Left ventricle myocardium inferior (tissue), 1 donor: ENCODE measurements at regions not wholly inside any gene's neighbourhood (a gene's known extent, or its start where the extent isn't known, plus 50 kb on each side); places are given as distances from the start of the nearest gene placed in this dataset.

Experiments
- DNase-seq: peaks from one replicate; pipeline ENCODE4 v3.0.0-alpha.2; 2020
- H3K27ac ChIP-seq: fragments of 200-600 bp; replicated peaks from 2 replicates; pipeline ENCODE4 v1.8.0; 2021
- H3K27me3 ChIP-seq: fragments of 200-600 bp; 2 replicates; pipeline ENCODE4 v1.8.0; 2021; ENCODE audit warnings: low read depth
- H3K36me3 ChIP-seq: fragments of 200-600 bp; 2 replicates; pipeline ENCODE4 v1.8.0; 2021
- H3K4me1 ChIP-seq: fragments of 200-600 bp; 2 replicates; pipeline ENCODE4 v1.8.0; 2021
- H3K4me3 ChIP-seq: fragments of 200-600 bp; 2 replicates; pipeline ENCODE4 v1.8.0; 2021; ENCODE audit warnings: mild to moderate bottlenecking, moderate library complexity
- H3K9me3 ChIP-seq: fragments of 200-600 bp; replicated peaks from 2 replicates; pipeline ENCODE4 v1.8.0; 2021
- CTCF ChIP-seq: fragments of 200-600 bp; IDR thresholded peaks from 2 replicates; pipeline ENCODE4 v1.8.0; 2021; ENCODE audit warnings: antibody characterized with exemption, mild to moderate bottlenecking, borderline replicate concordance
- intact Hi-C: fragments of 100-400 bp; cut with micrococcal nuclease; formaldehyde crosslinking; loops from one replicate; pipeline ENCODE4 v1.11.0; 2022
- donor health status: DM: no; HTN: yes; CAD: no; lungs with severe emphysema.

- Histone ChIP-seq H3K27me3 (peaks cover 11% of the 10 kb centered on the region), H3K4me3 (no peak overlapping the region), H3K27ac (no peak overlapping the region), H3K4me1 (no peaks in the 10 kb centered on the region), H3K36me3 (no peaks in the 10 kb centered on the region), H3K9me3 (no peaks in the 10 kb centered on the region)
- DNase-seq, result no peak
- no peak for TF ChIP-seq CTCF
- intact Hi-C loops, result no loop called here
These were observed 388.0 kb upstream of the IRX2 start for GRCh38 chr5:3139499-3139931.

GRCh38 chr5:3131161-3131560 is 379.7 kb upstream of the IRX2 start:
- H3K4me3 ChIP-seq, result no peak overlapping the region
- H3K9me3 ChIP-seq, result no peaks in the 10 kb centered on the region
- no peaks in the 10 kb centered on the region for H3K4me1 ChIP-seq
- H3K36me3 ChIP-seq, result no peaks in the 10 kb centered on the region
- DNase-seq, result no peak
- TF ChIP-seq CTCF, result no peak
- peaks cover 30% of the 10 kb centered on the region for H3K27me3 ChIP-seq
- intact Hi-C loops, result no loop called here
- H3K27ac ChIP-seq, result no peak overlapping the region

- Histone ChIP-seq H3K27ac (no peak overlapping the region), H3K4me3 (no peak overlapping the region), H3K4me1 (no peaks in the 10 kb centered on the region), H3K27me3 (peaks cover 31% of the 10 kb centered on the region), H3K9me3 (no peaks in the 10 kb centered on the region), H3K36me3 (no peaks in the 10 kb centered on the region)
- no peak for TF ChIP-seq CTCF
- no peak for DNase-seq
- intact Hi-C loops, result no loop called here
These were observed 377.8 kb upstream of the IRX2 start for GRCh38 chr5:3129252-3129651.

GRCh38 chr5:3127423-3127911 is 376.0 kb upstream of the IRX2 start:
- H3K27ac ChIP-seq, result no peak overlapping the region
- H3K4me3 ChIP-seq, result no peak overlapping the region
- intact Hi-C loops, result no loop called here
- H3K4me1 ChIP-seq, result no peaks in the 10 kb centered on the region
- DNase-seq, result no peak
- no peaks in the 10 kb centered on the region for H3K36me3 ChIP-seq
- H3K27me3 ChIP-seq, result peaks cover 39% of the 10 kb centered on the region
- H3K9me3 ChIP-seq, result no peaks in the 10 kb centered on the region
- TF ChIP-seq CTCF, result no peak

- intact Hi-C loops, result no loop called here
- H3K4me1 ChIP-seq, result no peaks in the 10 kb centered on the region
- peaks cover 48% of the 10 kb centered on the region for H3K27me3 ChIP-seq
- no peak overlapping the region for H3K4me3 ChIP-seq
- DNase-seq, result no peak
- no peak overlapping the region for H3K27ac ChIP-seq
- no peaks in the 10 kb centered on the region for H3K9me3 ChIP-seq
- no peak for TF ChIP-seq CTCF
- H3K36me3 ChIP-seq, result no peaks in the 10 kb centered on the region
These were observed 375.2 kb upstream of the IRX2 start for GRCh38 chr5:3126639-3127038.

- H3K9me3 ChIP-seq, result no peaks in the 10 kb centered on the region
- no peak overlapping the region for H3K27ac ChIP-seq
- H3K36me3 ChIP-seq, result no peaks in the 10 kb centered on the region
- no peak overlapping the region for H3K4me3 ChIP-seq
- DNase-seq, result no peak
- intact Hi-C loops, result no loop called here
- no peaks in the 10 kb centered on the region for H3K4me1 ChIP-seq
- TF ChIP-seq CTCF, result no peak
- H3K27me3 ChIP-seq, result peaks cover 69% of the 10 kb centered on the region
These were observed 372.9 kb upstream of the IRX2 start for GRCh38 chr5:3124410-3124809.
